ENCODE measurements at regions not wholly inside any gene's neighbourhood (a gene's known extent, or its start where the extent isn't known, plus 50 kb on each side); places are given as distances from the start of the nearest gene placed in this dataset.

- no peak for FAIRE-seq
Observed at GRCh38 chr21:27155130-27155500, 188.2 kb upstream of the ADAMTS5 start.

GRCh38 chr21:27154451-27155129 is 187.7 kb upstream of the ADAMTS5 start:
- Histone ChIP-seq H3K27me3 (ENCODE audit: control insufficient read depth, extremely low read depth, insufficient read depth, low read length) (no peaks in the 10 kb centered on the region), H2AFZ (ENCODE audit: control insufficient read depth, low read length) (no peak overlapping the region), H3K9ac (ENCODE audit: control insufficient read depth, extremely low read depth, insufficient read depth, low read length) (no peak overlapping the region), H3K27ac (ENCODE audit: control insufficient read depth, insufficient read depth, low read length) (no peak overlapping the region), H4K20me1 (ENCODE audit: control insufficient read depth, extremely low read depth, insufficient read depth, low read length) (no peaks in the 10 kb centered on the region), H3K79me2 (ENCODE audit: control insufficient read depth, insufficient read depth, low read length) (no peaks in the 10 kb centered on the region), H3K4me1 (ENCODE audit: control insufficient read depth, extremely low read depth, insufficient read depth, low read length) (no peaks in the 10 kb centered on the region), H3K36me3 (ENCODE audit: control insufficient read depth in 2 of 2, extremely low read depth in 1 of 2, insufficient read depth in 2 of 2, low read length in 2 of 2) (no peaks in the 10 kb centered on the region), H3K9me1 (ENCODE audit: control insufficient read depth, extremely low read depth, insufficient read depth, low read length) (no peaks in the 10 kb centered on the region), H3K4me3 (ENCODE audit: control insufficient read depth in 2 of 3, extremely low read depth in 1 of 3, insufficient read depth in 2 of 3, low read depth in 1 of 3, low read length in 3 of 3) (no peak overlapping the region), H3K9me3 (ENCODE audit: control insufficient read depth, low read depth, low read length) (no peaks in the 10 kb centered on the region), H3K4me2 (ENCODE audit: control insufficient read depth, extremely low read depth, insufficient read depth, low read depth, low read length) (no peak overlapping the region)
- dilution Hi-C loops (cut with MboI; ENCODE audit: extremely low pct_ligation_motif_present, low sequenced_read_pairs) = no loop called here
- no peak for DNase-seq (ENCODE audit: low read depth, low spot score)
- no peak for TF ChIP-seq CTCF (optimal IDR thresholded peaks at IDR 0.05 in 1 of 3, IDR thresholded peaks at IDR 0.05 in 1 of 3, conservative IDR thresholded peaks at IDR 0.05 in 1 of 3; ENCODE audit: extremely low read depth in 1 of 3, insufficient read depth in 2 of 3, low read length in 3 of 3)
- no peak for TF ChIP-seq EZH2 (IDR thresholded peaks at IDR 0.05; ENCODE audit: low read length)
- no peak for FAIRE-seq

More at GRCh38 chr21:27155130-27155500, 188.2 kb upstream of the ADAMTS5 start:
- Histone ChIP-seq H3K4me1 (ENCODE audit: control insufficient read depth, extremely low read depth, insufficient read depth, low read length) (no peaks in the 10 kb centered on the region), H3K9me1 (ENCODE audit: control insufficient read depth, extremely low read depth, insufficient read depth, low read length) (no peaks in the 10 kb centered on the region), H3K27me3 (ENCODE audit: control insufficient read depth, extremely low read depth, insufficient read depth, low read length) (no peaks in the 10 kb centered on the region), H3K79me2 (ENCODE audit: control insufficient read depth, insufficient read depth, low read length) (no peaks in the 10 kb centered on the region), H3K9ac (ENCODE audit: control insufficient read depth, extremely low read depth, insufficient read depth, low read length) (no peak overlapping the region), H3K27ac (ENCODE audit: control insufficient read depth, insufficient read depth, low read length) (no peak overlapping the region), H3K4me2 (ENCODE audit: control insufficient read depth, extremely low read depth, insufficient read depth, low read depth, low read length) (no peak overlapping the region), H3K9me3 (ENCODE audit: control insufficient read depth, low read depth, low read length) (no peaks in the 10 kb centered on the region), H3K36me3 (ENCODE audit: control insufficient read depth in 2 of 2, extremely low read depth in 1 of 2, insufficient read depth in 2 of 2, low read length in 2 of 2) (no peaks in the 10 kb centered on the region), H2AFZ (ENCODE audit: control insufficient read depth, low read length) (no peak overlapping the region), H4K20me1 (ENCODE audit: control insufficient read depth, extremely low read depth, insufficient read depth, low read length) (no peaks in the 10 kb centered on the region), H3K4me3 (ENCODE audit: control insufficient read depth in 2 of 3, extremely low read depth in 1 of 3, insufficient read depth in 2 of 3, low read depth in 1 of 3, low read length in 3 of 3) (no peak overlapping the region)
- DNase-seq (ENCODE audit: low read depth, low spot score) = no peak
- no peak for TF ChIP-seq CTCF (optimal IDR thresholded peaks at IDR 0.05 in 1 of 3, IDR thresholded peaks at IDR 0.05 in 1 of 3, conservative IDR thresholded peaks at IDR 0.05 in 1 of 3; ENCODE audit: extremely low read depth in 1 of 3, insufficient read depth in 2 of 3, low read length in 3 of 3)
- no peak for TF ChIP-seq EZH2 (IDR thresholded peaks at IDR 0.05; ENCODE audit: low read length)
- dilution Hi-C loops (cut with MboI; ENCODE audit: extremely low pct_ligation_motif_present, low sequenced_read_pairs) = no loop called here
